IMR-90 (cell line): ENCODE measurements at regions not wholly inside any gene's neighbourhood (a gene's known extent, or its start where the extent isn't known, plus 50 kb on each side); places are given as distances from the start of the nearest gene placed in this dataset.

Experiments
- ATAC-seq: fragments of 200-7000 bp; cut with Tn5 transposase; 2 replicates; pipeline ENCODE4 v1.9.1; 2020; ENCODE audit warnings: low read depth, mild to moderate bottlenecking, moderate library complexity
- BruUV-seq: library from RNA; stranded (reverse); fragments of 400-500 nt; replicated peaks from 2 replicates; lab custom pipeline; 2021; lab: Mats Ljungman, UMichigan
- CTCF ChIA-PET: fragments of 300-600 bp; formaldehyde crosslinking; extraction: SDS; loops from one replicate; lab custom pipeline; 2021; ENCODE audit warnings: antibody characterized with exemption; lab: Yijun Ruan, JAX
- POLR2A ChIA-PET: fragments of 300-600 bp; sonication (Branson Sonifier 250); formaldehyde crosslinking; loops from one replicate; lab custom pipeline; 2022; ENCODE audit warnings: antibody characterized with exemption; ENCODE audit not compliant: unreplicated experiment; lab: Charles Lee
- DNase-seq: peaks from one replicate; pipeline ENCODE4 v3.0.0; 2013
- H2AFZ ChIP-seq: replicated peaks from 2 replicates; pipeline ENCODE3; 2013; ENCODE audit warnings: low read length, mild to moderate bottlenecking; ENCODE audit not compliant: poor library complexity
- H2AK5ac ChIP-seq: 2 replicates; pipeline ENCODE4 v1.6.1; 2013; ENCODE audit warnings: low read depth, low read length, inconsistent platforms
- H2AK9ac ChIP-seq: replicated peaks from 2 replicates; pipeline ENCODE3; 2013; ENCODE audit warnings: mild to moderate bottlenecking, low read depth, low read length, moderate library complexity; ENCODE audit not compliant: poor library complexity
- H2BK120ac ChIP-seq: 2 replicates; pipeline ENCODE4 v1.6.1; 2013; ENCODE audit warnings: low read depth, low read length, inconsistent platforms
- H2BK15ac ChIP-seq: 3 replicates; pipeline ENCODE4 v1.6.1; 2013; ENCODE audit warnings: low read depth, low read length, inconsistent platforms
- H2BK20ac ChIP-seq: 2 replicates; pipeline ENCODE4 v1.6.1; 2013; ENCODE audit warnings: low read depth, mild to moderate bottlenecking, inconsistent platforms, low read length, moderate library complexity
- H2BK5ac ChIP-seq: 2 replicates; pipeline ENCODE4 v1.6.1; 2013; ENCODE audit warnings: mild to moderate bottlenecking, low read depth, low read length, inconsistent platforms; ENCODE audit not compliant: poor library complexity, severe bottlenecking
- H3K14ac ChIP-seq: replicated peaks from 2 replicates; pipeline ENCODE4 v1.6.1; 2013; ENCODE audit warnings: low read depth, low read length, inconsistent platforms
- H3K18ac ChIP-seq: 2 replicates; pipeline ENCODE4 v1.6.1; 2013; ENCODE audit warnings: low read depth, low read length, control low read depth
- H3K23ac ChIP-seq: 2 replicates; pipeline ENCODE4 v1.6.1; 2013; ENCODE audit warnings: low read depth, low read length, inconsistent platforms
- H3K27ac ChIP-seq: 2 replicates; pipeline ENCODE4 v1.5.1; 2013; ENCODE audit warnings: mild to moderate bottlenecking, control low read depth, low read length; ENCODE audit not compliant: insufficient read depth
- H3K27me3 ChIP-seq: 2 replicates; pipeline ENCODE4 v1.6.1; 2013; ENCODE audit warnings: low read length; ENCODE audit not compliant: control insufficient read depth, insufficient read depth
- H3K36me3 ChIP-seq: 2 replicates; pipeline ENCODE4 v1.6.1; 2013; ENCODE audit warnings: low read length, mixed read lengths; ENCODE audit not compliant: control insufficient read depth, insufficient read depth
- H3K4ac ChIP-seq: 2 replicates; pipeline ENCODE4 v1.6.1; 2013; ENCODE audit warnings: low read depth, low read length, inconsistent platforms
- H3K4me1 ChIP-seq: 2 replicates; pipeline ENCODE4 v1.6.1; 2013; ENCODE audit warnings: low read length, mixed read lengths; ENCODE audit not compliant: control insufficient read depth, insufficient read depth
- H3K4me2 ChIP-seq: 2 replicates; pipeline ENCODE4 v1.6.1; 2013; ENCODE audit warnings: low read depth, mild to moderate bottlenecking, control low read depth, low read length, moderate library complexity
- H3K4me3 ChIP-seq: 2 replicates; pipeline ENCODE4 v1.5.1; 2013; ENCODE audit warnings: low read depth, mild to moderate bottlenecking, control low read depth, low read length, moderate library complexity; ENCODE audit not compliant: insufficient read depth
- H3K56ac ChIP-seq: 2 replicates; pipeline ENCODE4 v1.6.1; 2013; ENCODE audit warnings: low read length, inconsistent platforms; ENCODE audit not compliant: insufficient read depth; ENCODE audit errors: extremely low read depth
- H3K79me1 ChIP-seq, 2 experiments: 2 replicates each; pipeline ENCODE4 v1.6.1; 2013; ENCODE audit warnings: low read length in 2 of 2, inconsistent platforms in 1 of 2, low read depth in 1 of 2
- H3K9ac ChIP-seq: 2 replicates; pipeline ENCODE4 v1.6.1; 2013; ENCODE audit warnings: low read depth, low read length, control low read depth
- H3K9me1 ChIP-seq: 2 replicates; pipeline ENCODE4 v1.6.1; 2013; ENCODE audit warnings: low read length, inconsistent platforms; ENCODE audit not compliant: insufficient read depth
- H3K9me3 ChIP-seq: 2 replicates; pipeline ENCODE4 v1.6.1; 2013; ENCODE audit warnings: low read length; ENCODE audit not compliant: control insufficient read depth, insufficient read depth
- H4K20me1 ChIP-seq: 2 replicates; pipeline ENCODE4 v1.6.1; 2013; ENCODE audit warnings: low read length, inconsistent platforms; ENCODE audit not compliant: insufficient read depth
- H4K5ac ChIP-seq: 2 replicates; pipeline ENCODE4 v1.6.1; 2013; ENCODE audit warnings: mild to moderate bottlenecking, low read depth, low read length, control low read depth
- H4K8ac ChIP-seq, 2 experiments: 2 replicates each; pipeline ENCODE4 v1.6.1; 2013; ENCODE audit warnings: low read depth in 2 of 2, low read length in 2 of 2, control low read depth in 1 of 2, inconsistent platforms in 1 of 2
- H4K91ac ChIP-seq: 2 replicates; pipeline ENCODE4 v1.6.1; 2013; ENCODE audit warnings: low read depth, low read length, inconsistent platforms; ENCODE audit not compliant: insufficient read depth
- BHLHE40 ChIP-seq: fragments of 150-350 bp; IDR thresholded peaks from 2 replicates; pipeline ENCODE4 v1.6.1; 2016; ENCODE audit warnings: mild to moderate bottlenecking, low read depth, low read length
- CTCF ChIP-seq: conservative IDR thresholded peaks from 2 replicates; pipeline ENCODE4 v1.5.1; 2012; ENCODE audit warnings: mild to moderate bottlenecking, low read depth, low read length, improper control_type of control experiment
- ELK1 ChIP-seq: fragments of 150-350 bp; IDR thresholded peaks from 2 replicates; pipeline ENCODE4 v1.6.1; 2016; ENCODE audit warnings: low read depth, mild to moderate bottlenecking, low read length, moderate library complexity, borderline replicate concordance
- FOS ChIP-seq: fragments of 150-350 bp; IDR thresholded peaks from 2 replicates; pipeline ENCODE4 v1.6.1; 2016; ENCODE audit warnings: low read depth, low read length
- MAZ ChIP-seq: IDR thresholded peaks from 2 replicates; pipeline ENCODE4 v1.6.1; 2012; ENCODE audit warnings: low read depth, mild to moderate bottlenecking, low read length, improper control_type of control experiment, moderate library complexity, borderline replicate concordance
- MXI1 ChIP-seq: IDR thresholded peaks from 2 replicates; pipeline ENCODE4 v1.6.1; 2012; ENCODE audit warnings: low read depth, mild to moderate bottlenecking, low read length, moderate library complexity, borderline replicate concordance
- POLR2A ChIP-seq: IDR thresholded peaks from 2 replicates; pipeline ENCODE4 v1.6.1; 2012; ENCODE audit warnings: mild to moderate bottlenecking, low read depth, low read length
- RAD21 ChIP-seq: IDR thresholded peaks from 2 replicates; pipeline ENCODE4 v1.6.1; 2012; ENCODE audit warnings: low read length, improper control_type of control experiment
- RCOR1 ChIP-seq: IDR thresholded peaks from 2 replicates; pipeline ENCODE4 v1.6.1; 2012; ENCODE audit warnings: mild to moderate bottlenecking, low read length, improper control_type of control experiment; ENCODE audit not compliant: insufficient replicate concordance
- USF2 ChIP-seq: fragments of 150-350 bp; IDR thresholded peaks from 2 replicates; pipeline ENCODE4 v1.6.1; 2017; ENCODE audit warnings: mild to moderate bottlenecking, antibody characterized with exemption, low read length, low read depth
- WGBS, 2 experiments: methylation state at CpG; one replicate each; pipeline versions ENCODE4 v1.1.5 to v1.1.7; 2013; ENCODE audit warnings: missing lambda C conversion rate in 2 of 2; ENCODE audit not compliant: insufficient read length in 1 of 2; ENCODE audit errors: extremely low coverage in 2 of 2; 5-methylcytosine and 5-hydroxymethylcytosine counted together
- dilution Hi-C: fragments of 300-500 bp; cut with HindIII; formaldehyde crosslinking; loops from one replicate; pipeline ENCODE4 v1.14.3; 2018; ENCODE audit warnings: low sequenced_read_pairs; ENCODE audit not compliant: unreplicated experiment
- in situ Hi-C: fragments of 300-500 bp; cut with MboI; formaldehyde crosslinking; loops from 3 replicates; pipeline ENCODE4 v1.14.3; 2019; ENCODE audit warnings: low sequenced_read_pairs, inconsistent platforms, mixed read lengths
- intact Hi-C: fragments of 100-400 bp; cut with micrococcal nuclease; formaldehyde crosslinking; loops from 2 replicates; pipeline ENCODE4 v1.10.0; 2022

- Histone ChIP-seq H3K14ac (no peak overlapping the region), H3K18ac (no peak overlapping the region), H2BK5ac (no peak overlapping the region), H3K27me3 (no peaks in the 10 kb centered on the region), H3K79me1 (no peaks in the 10 kb centered on the region), H3K4ac (no peak overlapping the region), H2BK20ac (no peak overlapping the region), H4K5ac (no peak overlapping the region), H3K4me1 (no peaks in the 10 kb centered on the region), H2BK15ac (no peak overlapping the region), H3K4me3 (no peak overlapping the region), H4K8ac (no peak overlapping the region), H3K9ac (no peak overlapping the region), H2BK120ac (no peak overlapping the region), H3K9me1 (no peaks in the 10 kb centered on the region), H3K9me3 (peaks cover 54% of the 10 kb centered on the region), H3K23ac (no peak overlapping the region), H2AFZ (no peak overlapping the region), H3K4me2 (no peak overlapping the region), H4K91ac (no peak overlapping the region), H3K56ac (no peak overlapping the region), H4K20me1 (no peaks in the 10 kb centered on the region), H2AK9ac (no peak overlapping the region), H3K36me3 (no peaks in the 10 kb centered on the region), H3K27ac (no peak overlapping the region), H2AK5ac (no peak overlapping the region)
- ATAC-seq (no peak), DNase-seq (no peak)
- WGBS, 2 experiments: 36% methylated on average over 4 of the region's 21 CpGs; no CpG with 5 or more reads in 1 of the 2 experiments
- CTCF ChIA-PET: no interaction called here
- dilution Hi-C loops (no loop called here), in situ Hi-C loops (no loop called here), intact Hi-C loops (no loop called here)
- TF ChIP-seq POLR2A: no peak
- no peak for TF ChIP-seq RAD21
- no peak for TF ChIP-seq FOS
- TF ChIP-seq RCOR1: no peak
- TF ChIP-seq BHLHE40: no peak
- TF ChIP-seq CTCF: no peak
- no peak for TF ChIP-seq ELK1
- TF ChIP-seq MAZ: no peak
- no peak for TF ChIP-seq USF2
- TF ChIP-seq MXI1: no peak
- BruUV-seq: no TSS peak
- POLR2A ChIA-PET: no interaction called here
These were observed 150.7 kb downstream of the ICE1 start for GRCh38 chr5:5572976-5573797.
